ENCODE measurements at regions not wholly inside any gene's neighbourhood (a gene's known extent, or its start where the extent isn't known, plus 50 kb on each side); places are given as distances from the start of the nearest gene placed in this dataset.

GRCh38 chr2:143819190-143819735, 690.0 kb downstream of the ARHGAP15 start:
- Histone ChIP-seq H3K4me3 (ENCODE audit: low read depth, low read length, poor library complexity, severe bottlenecking) (no peak overlapping the region), H3K27me3 (replicated peaks; ENCODE audit: insufficient read depth, low read depth, low read length, poor library complexity) (no peaks in the 10 kb centered on the region), H3K4me1 (ENCODE audit: insufficient read depth, low read length, poor library complexity, severe bottlenecking) (peaks cover 10% of the 10 kb centered on the region), H3K36me3 (ENCODE audit: insufficient read depth, low read length, poor library complexity, severe bottlenecking) (no peaks in the 10 kb centered on the region), H3K27ac (ENCODE audit: low read depth, low read length, poor library complexity, severe bottlenecking) (no peak overlapping the region), H3K9me3 (ENCODE audit: low read depth, low read length, poor library complexity, severe bottlenecking) (no peaks in the 10 kb centered on the region)
- no peak for TF ChIP-seq EZH2 (IDR thresholded peaks at IDR 0.05; ENCODE audit: borderline replicate concordance, low read depth, low read length, poor library complexity, severe bottlenecking)
- TF ChIP-seq, protein P1, sequence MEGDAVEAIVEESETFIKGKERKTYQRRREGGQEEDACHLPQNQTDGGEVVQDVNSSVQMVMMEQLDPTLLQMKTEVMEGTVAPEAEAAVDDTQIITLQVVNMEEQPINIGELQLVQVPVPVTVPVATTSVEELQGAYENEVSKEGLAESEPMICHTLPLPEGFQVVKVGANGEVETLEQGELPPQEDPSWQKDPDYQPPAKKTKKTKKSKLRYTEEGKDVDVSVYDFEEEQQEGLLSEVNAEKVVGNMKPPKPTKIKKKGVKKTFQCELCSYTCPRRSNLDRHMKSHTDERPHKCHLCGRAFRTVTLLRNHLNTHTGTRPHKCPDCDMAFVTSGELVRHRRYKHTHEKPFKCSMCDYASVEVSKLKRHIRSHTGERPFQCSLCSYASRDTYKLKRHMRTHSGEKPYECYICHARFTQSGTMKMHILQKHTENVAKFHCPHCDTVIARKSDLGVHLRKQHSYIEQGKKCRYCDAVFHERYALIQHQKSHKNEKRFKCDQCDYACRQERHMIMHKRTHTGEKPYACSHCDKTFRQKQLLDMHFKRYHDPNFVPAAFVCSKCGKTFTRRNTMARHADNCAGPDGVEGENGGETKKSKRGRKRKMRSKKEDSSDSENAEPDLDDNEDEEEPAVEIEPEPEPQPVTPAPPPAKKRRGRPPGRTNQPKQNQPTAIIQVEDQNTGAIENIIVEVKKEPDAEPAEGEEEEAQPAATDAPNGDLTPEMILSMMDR (conservative IDR thresholded peaks at IDR 0.05; ENCODE audit: low read depth, low read length): no peak
- CTCF ChIA-PET: no interaction called here
- intact Hi-C loops (cut with micrococcal nuclease; ENCODE audit: unreplicated experiment): no loop called here
- POLR2A ChIA-PET (ENCODE audit: low non-redundant PET): no interaction called here
- no peak for DNase-seq (ENCODE audit: low spot score)
- no TSS peak for BruUV-seq (replicated peaks)
